ENCODE measurements at regions not wholly inside any gene's neighbourhood (a gene's known extent, or its start where the extent isn't known, plus 50 kb on each side); places are given as distances from the start of the nearest gene placed in this dataset.

DNA sequence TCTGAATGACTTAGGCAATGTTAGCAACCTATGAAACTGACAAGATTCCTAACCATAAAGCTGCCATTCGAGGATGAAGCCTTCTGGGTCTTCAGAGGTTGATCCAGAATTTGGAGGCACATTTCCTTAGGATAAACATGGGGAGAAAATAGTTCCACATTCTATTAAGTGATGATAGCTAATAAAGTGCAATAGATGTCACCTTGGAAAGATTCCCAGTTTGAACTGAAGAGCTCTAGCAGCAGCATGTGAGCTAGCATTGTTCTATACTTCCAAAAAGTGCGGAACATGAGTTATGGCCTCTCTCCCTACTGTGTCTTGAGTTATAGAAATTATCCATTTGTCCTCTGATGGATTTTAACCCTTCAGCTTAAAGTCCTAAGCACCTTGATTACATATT lies 991.4 kb upstream of the SLIT2 start:
- Mint-ChIP-seq H3K4me1 (no peaks in the 10 kb centered on the region), H3K36me3 (ENCODE audit: low read depth) (peaks cover 2% of the 10 kb centered on the region), H3K4me3 (no peak overlapping the region), H3K27ac (ENCODE audit: unreplicated experiment) (no peak overlapping the region), H3K27me3 (ENCODE audit: low read depth) (no peaks in the 10 kb centered on the region), H3K9me3 (peaks cover 18% of the 10 kb centered on the region)
- no peak for DNase-seq (ENCODE audit: low read depth, low spot score)
- TF ChIP-seq, protein P1, sequence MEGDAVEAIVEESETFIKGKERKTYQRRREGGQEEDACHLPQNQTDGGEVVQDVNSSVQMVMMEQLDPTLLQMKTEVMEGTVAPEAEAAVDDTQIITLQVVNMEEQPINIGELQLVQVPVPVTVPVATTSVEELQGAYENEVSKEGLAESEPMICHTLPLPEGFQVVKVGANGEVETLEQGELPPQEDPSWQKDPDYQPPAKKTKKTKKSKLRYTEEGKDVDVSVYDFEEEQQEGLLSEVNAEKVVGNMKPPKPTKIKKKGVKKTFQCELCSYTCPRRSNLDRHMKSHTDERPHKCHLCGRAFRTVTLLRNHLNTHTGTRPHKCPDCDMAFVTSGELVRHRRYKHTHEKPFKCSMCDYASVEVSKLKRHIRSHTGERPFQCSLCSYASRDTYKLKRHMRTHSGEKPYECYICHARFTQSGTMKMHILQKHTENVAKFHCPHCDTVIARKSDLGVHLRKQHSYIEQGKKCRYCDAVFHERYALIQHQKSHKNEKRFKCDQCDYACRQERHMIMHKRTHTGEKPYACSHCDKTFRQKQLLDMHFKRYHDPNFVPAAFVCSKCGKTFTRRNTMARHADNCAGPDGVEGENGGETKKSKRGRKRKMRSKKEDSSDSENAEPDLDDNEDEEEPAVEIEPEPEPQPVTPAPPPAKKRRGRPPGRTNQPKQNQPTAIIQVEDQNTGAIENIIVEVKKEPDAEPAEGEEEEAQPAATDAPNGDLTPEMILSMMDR (conservative IDR thresholded peaks at IDR 0.05) = no peak

DNA sequence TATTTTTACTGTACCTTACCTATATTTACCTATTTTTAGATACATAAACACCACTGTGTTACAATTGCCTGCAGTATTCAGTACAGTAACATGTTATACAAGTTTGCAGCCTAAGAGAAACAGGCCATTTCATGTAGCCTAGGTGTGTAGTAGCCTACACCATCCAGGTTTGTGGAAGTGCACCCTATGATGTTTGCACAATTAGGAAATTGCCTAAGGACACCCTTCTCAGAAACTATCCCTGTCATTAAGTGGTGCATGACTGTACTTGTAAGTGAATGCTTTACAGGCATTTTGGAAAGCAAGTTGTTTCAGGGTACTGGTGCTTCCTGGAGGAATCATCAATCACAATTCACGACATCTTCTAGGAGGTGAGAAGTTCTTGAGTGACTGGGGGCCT lies 991.8 kb upstream of the SLIT2 start:
- no peak overlapping the region for H3K27ac Mint-ChIP-seq (ENCODE audit: unreplicated experiment)
- H3K4me3 Mint-ChIP-seq = no peak overlapping the region
- TF ChIP-seq, protein P1 (conservative IDR thresholded peaks at IDR 0.05) = no peak
- H3K9me3 Mint-ChIP-seq = peaks cover 21% of the 10 kb centered on the region
- H3K4me1 Mint-ChIP-seq = no peaks in the 10 kb centered on the region
- no peaks in the 10 kb centered on the region for H3K27me3 Mint-ChIP-seq (ENCODE audit: low read depth)
- peaks cover 2% of the 10 kb centered on the region for H3K36me3 Mint-ChIP-seq (ENCODE audit: low read depth)
- DNase-seq (ENCODE audit: low read depth, low spot score) = no peak

- no peak overlapping the region for H3K4me3 Mint-ChIP-seq
- no peak overlapping the region for H3K27ac Mint-ChIP-seq (ENCODE audit: unreplicated experiment)
- H3K27me3 Mint-ChIP-seq (ENCODE audit: low read depth) = no peaks in the 10 kb centered on the region
- peaks cover 2% of the 10 kb centered on the region for H3K36me3 Mint-ChIP-seq (ENCODE audit: low read depth)
- H3K4me1 Mint-ChIP-seq = no peaks in the 10 kb centered on the region
- peaks cover 15% of the 10 kb centered on the region for H3K9me3 Mint-ChIP-seq
- DNase-seq (ENCODE audit: low read depth, low spot score) = no peak
- TF ChIP-seq, protein P1 (conservative IDR thresholded peaks at IDR 0.05) = no peak
These were observed 994.9 kb upstream of the SLIT2 start for GRCh38 chr4:19256823-19257222.

- no peak for DNase-seq (ENCODE audit: low read depth, low spot score)
- TF ChIP-seq, protein P1 (conservative IDR thresholded peaks at IDR 0.05) = no peak
- no peaks in the 10 kb centered on the region for H3K4me1 Mint-ChIP-seq
- no peaks in the 10 kb centered on the region for H3K27me3 Mint-ChIP-seq (ENCODE audit: low read depth)
- peaks cover 15% of the 10 kb centered on the region for H3K9me3 Mint-ChIP-seq
- H3K36me3 Mint-ChIP-seq (ENCODE audit: low read depth) = peaks cover 2% of the 10 kb centered on the region
- H3K27ac Mint-ChIP-seq (ENCODE audit: unreplicated experiment) = no peak overlapping the region
- H3K4me3 Mint-ChIP-seq = no peak overlapping the region
These were observed 997.2 kb upstream of the SLIT2 start for GRCh38 chr4:19254486-19254885.

DNA sequence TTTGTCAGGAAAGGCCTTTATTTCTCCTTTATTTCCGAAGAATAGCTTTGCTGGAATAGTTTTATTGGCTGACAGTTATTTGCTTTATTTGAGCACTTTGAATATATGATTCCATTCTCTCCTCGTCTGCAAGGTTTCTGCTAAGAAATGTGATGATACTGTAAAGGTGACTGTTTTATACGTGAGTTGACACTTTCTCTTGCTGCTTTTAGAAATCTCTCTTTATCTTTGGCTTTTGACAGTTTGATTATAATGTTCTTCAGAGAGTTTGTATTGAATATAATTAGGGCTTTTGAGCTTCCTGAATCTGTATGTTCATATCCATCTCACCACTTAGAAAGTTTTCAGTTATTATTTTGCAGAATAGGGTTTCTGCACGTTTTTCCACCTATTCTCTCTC lies 1003.7 kb upstream of the SLIT2 start:
- Mint-ChIP-seq H3K9me3 (peaks cover 12% of the 10 kb centered on the region), H3K27ac (ENCODE audit: unreplicated experiment) (no peak overlapping the region), H3K4me1 (no peaks in the 10 kb centered on the region), H3K27me3 (ENCODE audit: low read depth) (no peaks in the 10 kb centered on the region), H3K36me3 (ENCODE audit: low read depth) (no peaks in the 10 kb centered on the region), H3K4me3 (no peak overlapping the region)
- DNase-seq (ENCODE audit: low read depth, low spot score) = no peak
- TF ChIP-seq, protein P1 (conservative IDR thresholded peaks at IDR 0.05) = no peak

DNA sequence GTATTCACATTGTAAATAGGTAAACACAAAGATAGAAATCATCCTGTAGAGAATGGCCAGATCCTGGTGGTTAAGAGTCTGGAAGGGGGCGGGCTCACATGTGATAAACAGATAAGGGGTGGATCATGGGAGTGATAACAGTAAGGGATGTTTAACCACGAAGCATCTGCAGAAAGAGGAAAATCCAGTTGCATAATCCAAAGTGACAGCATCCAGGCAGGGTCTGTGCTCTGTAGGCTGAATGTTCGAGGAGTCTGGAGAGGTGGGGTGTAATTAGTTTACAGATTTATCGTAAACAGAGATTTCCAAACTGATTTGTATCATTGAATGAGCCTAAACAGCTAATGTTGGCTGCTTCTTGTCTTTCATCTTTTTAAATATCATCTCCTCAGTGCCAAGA lies 1009.8 kb upstream of the SLIT2 start:
- Mint-ChIP-seq H3K27ac (ENCODE audit: unreplicated experiment) (no peak overlapping the region), H3K4me3 (no peak overlapping the region), H3K9me3 (peaks cover 12% of the 10 kb centered on the region), H3K4me1 (no peaks in the 10 kb centered on the region), H3K36me3 (ENCODE audit: low read depth) (peaks cover 2% of the 10 kb centered on the region), H3K27me3 (ENCODE audit: low read depth) (no peaks in the 10 kb centered on the region)
- DNase-seq (ENCODE audit: low read depth, low spot score) = no peak
- TF ChIP-seq, protein P1 (conservative IDR thresholded peaks at IDR 0.05) = no peak
